Skeletal muscle cell (primary cell): ENCODE measurements at regions not wholly inside any gene's neighbourhood (a gene's known extent, or its start where the extent isn't known, plus 50 kb on each side); places are given as distances from the start of the nearest gene placed in this dataset.
"Not testable (repeated sequence)": the region's sequence is repeated elsewhere in the genome, so short reads cannot be mapped to it uniquely, and the experiment has no call there.

Experiments used
- DNase-seq: peaks from one replicate; pipeline ENCODE4 v3.0.0-alpha.2; 2010; ENCODE audit warnings: low read depth
- H3K4me3 ChIP-seq: 2 replicates; pipeline ENCODE4 v1.5.1; 2011; ENCODE audit warnings: low read depth, mild to moderate bottlenecking, control low read depth, low read length, moderate library complexity

- no peak overlapping the region for H3K4me3 ChIP-seq
- DNase-seq, result no peak
These were observed 1201.0 kb downstream of the FSCB start for GRCh38 chr14:43306053-43306452.

- DNase-seq, result no peak
- H3K4me3 ChIP-seq, result no peak overlapping the region
These were observed 1209.3 kb downstream of the FSCB start for GRCh38 chr14:43297794-43298193.

GRCh38 chr14:43296061-43296460 is 1211.0 kb downstream of the FSCB start:
- H3K4me3 ChIP-seq, DNase-seq: not testable (repeated sequence)

GRCh38 chr14:43285575-43285974 is 1221.5 kb downstream of the FSCB start:
- H3K4me3 ChIP-seq, result no peak overlapping the region
- DNase-seq, result no peak

GRCh38 chr14:43260056-43260455 is 1247.0 kb downstream of the FSCB start:
- DNase-seq, result no peak
- no peak overlapping the region for H3K4me3 ChIP-seq

GRCh38 chr14:43258396-43258795 is 1248.7 kb downstream of the FSCB start:
- DNase-seq, result no peak
- no peak overlapping the region for H3K4me3 ChIP-seq

- not testable (repeated sequence) for H3K4me3 ChIP-seq, DNase-seq
These were observed 1250.1 kb downstream of the FSCB start for GRCh38 chr14:43256996-43257395.

- H3K4me3 ChIP-seq, result no peak overlapping the region
- no peak for DNase-seq
These were observed 1254.2 kb downstream of the FSCB start for GRCh38 chr14:43252866-43253265.

- no peak overlapping the region for H3K4me3 ChIP-seq
- DNase-seq, result no peak
These were observed 1257.5 kb downstream of the FSCB start for GRCh38 chr14:43249591-43249990.

GRCh38 chr14:43249116-43249515 is 1258.0 kb downstream of the FSCB start:
- no peak overlapping the region for H3K4me3 ChIP-seq

GRCh38 chr14:43247877-43248276 is 1259.2 kb downstream of the FSCB start:
- H3K4me3 ChIP-seq, result no peak overlapping the region
- DNase-seq, result no peak

More at GRCh38 chr14:43249116-43249515, 1258.0 kb downstream of the FSCB start:
- DNase-seq, result no peak

- no peak overlapping the region for H3K4me3 ChIP-seq
- DNase-seq, result no peak
These were observed 1262.9 kb downstream of the FSCB start for GRCh38 chr14:43244142-43244625.

GRCh38 chr14:43243168-43243567 is 1263.9 kb downstream of the FSCB start:
- DNase-seq, result no peak
- no peak overlapping the region for H3K4me3 ChIP-seq

- no peak for DNase-seq
- no peak overlapping the region for H3K4me3 ChIP-seq
These were observed 1274.8 kb downstream of the FSCB start for GRCh38 chr14:43232261-43232660.

- H3K4me3 ChIP-seq, result no peak overlapping the region
- no peak for DNase-seq
These were observed 1291.6 kb downstream of the FSCB start for GRCh38 chr14:43215524-43215923.

- no peak overlapping the region for H3K4me3 ChIP-seq
- DNase-seq, result no peak
These were observed 1299.9 kb downstream of the FSCB start for GRCh38 chr14:43207189-43207588.

- no peak for DNase-seq
- H3K4me3 ChIP-seq, result no peak overlapping the region
These were observed 1302.3 kb downstream of the FSCB start for GRCh38 chr14:43204816-43205215.

- H3K4me3 ChIP-seq, result no peak overlapping the region
- no peak for DNase-seq
These were observed 1306.6 kb downstream of the FSCB start for GRCh38 chr14:43200519-43200918.

GRCh38 chr14:43198465-43198864 is 1308.6 kb downstream of the FSCB start:
- no peak for DNase-seq
- H3K4me3 ChIP-seq, result no peak overlapping the region

- H3K4me3 ChIP-seq, result no peak overlapping the region
- no peak for DNase-seq
These were observed 1322.5 kb downstream of the FSCB start for GRCh38 chr14:43184540-43184939.

GRCh38 chr14:43183916-43184315 is 1323.2 kb downstream of the FSCB start:
- DNase-seq, result no peak
- H3K4me3 ChIP-seq, result no peak overlapping the region

- no peak for DNase-seq
- H3K4me3 ChIP-seq, result no peak overlapping the region
These were observed 1331.2 kb downstream of the FSCB start for GRCh38 chr14:43175896-43176295.
